NCI-H1048 (cell line): ENCODE measurements at regions not wholly inside any gene's neighbourhood (a gene's known extent, or its start where the extent isn't known, plus 50 kb on each side); places are given as distances from the start of the nearest gene placed in this dataset.
"Not testable (repeated sequence)": the region's sequence is repeated elsewhere in the genome, so short reads cannot be mapped to it uniquely, and the experiment has no call there.

Experiments used
- DNase-seq: peaks from one replicate; lab custom pipeline; 2025; lab: John Stamatoyannopoulos, UW

DNA sequence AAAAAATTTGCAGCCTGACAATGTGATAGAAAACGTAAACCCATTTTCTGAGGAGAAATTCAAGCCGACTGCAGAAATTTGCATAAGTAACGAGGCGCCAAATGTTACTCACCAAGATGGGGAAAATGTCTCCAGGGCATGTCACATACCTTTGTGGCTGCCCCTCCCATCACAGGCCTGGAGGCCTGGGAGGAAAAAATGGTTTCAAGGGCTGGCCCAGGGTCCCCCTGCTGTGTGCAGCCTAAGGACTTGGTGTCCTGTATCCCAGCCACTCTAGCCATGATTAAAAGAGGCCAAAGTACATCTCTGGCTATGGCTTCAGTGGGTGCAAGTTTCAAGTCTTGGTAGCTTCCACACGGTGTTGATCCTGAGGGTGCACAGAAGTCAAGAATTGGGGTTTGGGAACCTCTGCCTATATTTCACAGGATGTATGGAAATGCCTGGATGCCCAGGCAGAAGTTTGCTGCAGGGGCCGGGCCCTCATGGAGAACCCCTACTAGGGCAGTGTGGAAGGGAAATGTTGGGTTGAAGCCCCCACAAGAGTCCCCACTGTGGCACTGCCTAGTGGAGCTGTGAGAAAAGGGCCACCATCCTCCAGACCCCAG lies 1842.3 kb downstream of the PCDH9 start:
- no peak for DNase-seq

DNA sequence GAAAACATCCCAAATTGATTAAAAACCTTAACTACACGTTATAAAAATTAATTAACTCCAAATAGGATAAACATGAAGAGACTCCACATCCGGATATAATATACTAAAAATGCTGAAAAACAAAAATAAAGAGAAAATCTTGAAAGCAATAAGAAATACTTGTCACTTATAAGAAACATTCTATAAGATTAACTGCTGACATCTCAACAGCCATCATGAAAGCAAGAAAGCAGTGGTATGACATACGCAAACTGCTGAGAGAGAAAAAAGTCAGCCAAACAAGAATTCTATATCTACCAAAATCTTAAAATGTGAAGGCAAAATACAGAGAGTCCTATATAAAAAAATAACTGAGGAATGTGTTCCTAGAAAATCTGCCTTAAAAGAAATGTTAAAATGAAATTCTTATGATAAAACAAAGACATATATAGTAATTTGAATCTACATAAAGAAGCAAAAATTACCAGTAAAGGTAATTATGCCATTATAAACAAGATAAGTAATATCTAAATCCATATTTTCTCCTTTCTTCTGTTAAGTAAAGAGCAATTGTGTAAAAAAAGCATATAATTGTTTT lies 1851.1 kb downstream of the PCDH9 start:
- DNase-seq: no peak

DNA sequence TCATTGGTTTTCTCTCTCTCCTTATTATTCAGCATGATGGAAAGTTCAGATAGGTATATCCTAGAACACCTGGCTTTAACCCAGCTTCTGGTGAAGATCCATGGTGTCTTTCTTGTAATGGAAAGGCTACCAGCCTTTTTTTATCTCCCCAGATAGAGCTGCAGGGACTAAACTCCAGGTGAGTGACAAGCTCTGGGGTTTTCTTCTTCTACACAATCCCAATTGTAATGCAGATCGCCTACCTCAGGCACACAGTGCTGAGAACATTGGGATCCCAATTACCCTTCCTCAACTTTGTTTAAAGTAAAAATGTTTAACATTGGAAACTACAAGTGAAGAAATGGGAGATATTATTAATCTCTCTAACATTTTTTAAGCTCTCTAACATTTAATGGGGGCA lies 1851.7 kb downstream of the PCDH9 start:
- no peak for DNase-seq

DNA sequence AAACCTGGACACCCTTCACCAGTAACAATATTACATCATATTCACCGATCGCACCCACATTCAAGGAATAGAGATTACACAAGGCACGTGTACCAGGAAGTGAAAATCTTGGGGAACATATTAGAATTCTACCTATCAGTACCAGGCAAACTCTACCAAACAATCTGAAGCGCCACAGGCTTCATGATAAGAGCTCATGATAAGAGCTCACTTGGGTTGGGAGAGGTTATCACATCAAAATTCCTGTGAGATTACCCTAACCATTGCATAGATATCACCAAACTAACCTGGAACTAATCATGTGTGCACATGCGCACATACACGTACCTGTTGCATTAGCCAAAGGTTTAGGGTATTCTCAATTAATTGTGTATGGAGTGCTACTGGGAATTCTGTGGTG lies 1861.3 kb downstream of the PCDH9 start:
- DNase-seq: no peak

DNA sequence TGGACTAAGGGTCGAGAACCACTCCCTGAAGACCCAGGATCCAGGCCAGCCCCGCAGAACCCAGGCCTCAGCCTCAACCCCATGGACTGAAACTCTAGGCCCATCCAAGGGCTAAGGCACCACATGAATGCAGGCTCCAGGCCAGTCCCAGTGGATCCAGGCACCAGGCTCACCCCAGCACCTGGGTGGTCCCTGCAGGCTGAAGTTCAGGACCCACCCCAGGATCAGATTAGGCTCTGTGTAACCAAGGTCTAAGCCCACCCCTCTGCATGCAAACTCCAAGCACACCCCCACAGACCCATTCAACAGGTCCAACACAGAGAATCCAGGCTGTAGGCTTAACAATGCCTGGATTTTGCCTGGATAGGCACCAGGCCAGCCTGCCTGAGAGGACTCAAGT lies 1876.2 kb downstream of the PCDH9 start:
- DNase-seq: no peak

DNA sequence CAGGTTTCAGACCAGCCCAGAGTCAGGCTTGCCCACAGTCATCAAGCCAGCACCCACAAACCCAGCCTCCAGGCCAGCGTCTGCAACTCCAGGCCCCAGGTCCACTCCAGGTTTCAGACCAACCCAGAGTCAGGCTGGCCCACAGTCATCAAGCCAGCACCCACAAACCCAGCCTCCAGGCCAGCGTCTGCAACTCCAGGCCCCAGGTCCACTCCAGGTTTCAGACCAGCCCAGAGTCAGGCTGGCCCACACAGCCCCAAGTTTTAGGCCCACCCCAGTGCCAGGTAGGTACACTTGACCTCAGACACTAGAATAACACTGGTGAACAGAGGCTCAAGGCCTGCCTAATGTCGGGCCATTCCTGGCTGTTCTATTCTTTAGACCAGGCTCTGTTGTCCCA lies 1877.0 kb downstream of the PCDH9 start:
- not testable (repeated sequence) for DNase-seq

DNA sequence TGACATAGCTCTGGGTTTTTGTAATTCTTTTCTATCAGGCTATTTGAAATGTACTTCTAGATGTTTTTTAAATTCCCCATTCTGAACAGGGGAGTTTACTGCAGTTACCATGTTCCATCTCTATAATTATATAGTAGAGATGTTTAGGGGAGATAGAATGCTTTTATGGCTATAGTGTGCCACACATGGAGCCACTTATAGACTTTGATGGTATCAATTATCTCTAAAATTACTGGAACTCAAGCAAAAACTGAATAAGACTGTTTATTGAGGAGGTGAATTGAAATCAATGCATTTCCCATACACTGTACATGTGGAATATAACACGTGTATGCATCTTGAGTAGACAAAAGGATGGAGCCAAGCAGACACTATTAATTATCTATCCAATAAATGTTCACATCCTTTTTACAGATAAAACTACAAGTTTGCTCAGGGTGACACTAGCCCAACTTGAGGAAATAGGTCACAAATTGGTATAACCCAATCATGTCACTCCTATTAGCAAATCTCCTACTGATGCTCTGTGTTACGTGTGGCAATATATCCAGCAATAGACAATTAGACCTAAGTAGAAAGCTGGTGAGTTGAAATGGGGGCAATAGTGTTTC lies 1882.6 kb downstream of the PCDH9 start:
- no peak for DNase-seq

DNA sequence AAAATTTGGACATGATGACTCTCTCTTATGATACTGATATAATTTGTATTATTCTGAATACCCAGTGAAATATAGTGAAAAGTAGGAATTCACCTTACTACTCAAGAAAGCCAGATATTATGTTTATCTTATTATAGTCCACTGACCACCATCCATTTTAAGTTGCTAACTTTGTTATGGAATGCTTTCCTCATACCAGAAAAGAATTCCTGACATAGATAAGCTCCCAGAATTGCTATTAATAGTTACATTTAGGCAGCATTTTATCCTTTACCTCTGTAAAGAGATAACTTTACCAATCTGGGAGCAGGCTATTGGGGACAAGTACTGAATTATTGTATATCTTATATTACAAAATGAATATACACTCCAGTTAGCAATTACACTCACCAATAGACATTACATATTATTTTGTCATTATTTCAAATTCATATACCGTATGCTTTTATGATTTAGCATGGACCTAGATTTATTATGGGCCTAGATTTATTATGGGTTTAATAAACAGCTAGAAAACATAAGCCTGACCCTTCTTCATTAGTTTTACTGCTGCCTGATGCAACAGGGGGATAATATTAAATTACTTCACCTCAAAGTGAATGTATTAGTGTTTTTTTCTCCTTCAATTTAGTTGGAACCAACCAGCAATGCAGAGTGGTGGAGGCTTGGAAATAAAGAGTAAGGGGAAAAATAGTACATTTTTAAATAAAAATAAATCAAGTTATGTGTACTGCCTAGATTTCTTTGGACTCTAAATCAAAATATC lies 1886.1 kb downstream of the PCDH9 start:
- DNase-seq: no peak

DNA sequence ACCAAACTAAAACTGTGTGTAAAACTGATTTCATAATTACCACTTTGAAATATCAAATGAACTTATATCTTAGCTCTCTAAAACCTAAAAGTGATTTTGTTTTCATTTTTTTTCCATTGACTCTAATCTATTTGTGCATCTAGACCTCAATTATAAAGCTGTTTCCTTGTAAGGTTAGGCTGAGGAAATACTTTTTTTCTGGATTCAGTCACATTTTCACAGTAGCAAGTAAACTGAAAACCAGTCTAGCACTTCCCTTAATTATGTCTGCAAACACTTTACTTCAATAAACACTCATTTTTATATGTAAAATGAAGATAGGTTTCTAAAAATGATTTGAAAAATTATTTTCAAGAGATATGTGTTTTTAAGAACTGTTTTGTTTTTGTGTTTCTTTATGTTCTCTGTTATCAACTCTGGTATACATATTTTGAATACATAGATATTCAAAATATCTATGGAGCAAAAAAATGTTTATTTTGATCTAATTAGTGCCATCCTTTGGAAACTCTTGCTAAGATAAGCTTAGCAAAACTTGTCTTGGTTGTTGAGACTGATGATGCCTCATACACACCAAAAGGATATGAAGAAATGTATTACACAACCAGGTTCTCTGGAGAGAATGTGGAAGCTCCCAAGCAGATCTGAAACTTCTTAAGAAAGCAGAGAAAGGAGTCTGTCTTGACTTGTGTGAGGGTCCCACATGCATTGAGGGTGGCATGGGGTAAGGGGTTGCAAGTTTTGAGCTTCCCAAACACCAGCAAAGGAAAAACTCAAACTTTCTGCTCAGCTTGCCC lies 1887.4 kb downstream of the PCDH9 start:
- DNase-seq: no peak

DNA sequence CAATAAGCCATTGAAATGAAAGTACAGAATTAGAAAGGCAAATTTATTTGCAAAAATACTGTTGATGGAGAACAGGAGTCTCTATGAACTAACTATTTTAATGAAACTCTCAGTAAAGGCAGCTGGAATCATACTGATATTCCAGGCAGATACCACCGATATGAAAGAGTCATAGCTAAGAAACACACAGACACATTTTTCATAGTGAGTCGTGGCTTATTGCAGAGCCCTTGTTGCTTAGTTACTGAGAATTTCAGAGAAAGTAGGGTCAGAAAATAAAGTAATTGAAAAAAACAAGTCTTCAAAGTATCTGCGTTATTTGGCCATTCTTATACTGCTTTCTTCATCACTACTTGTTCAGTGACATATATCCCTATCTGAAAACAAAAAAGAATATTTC lies 1890.9 kb downstream of the PCDH9 start:
- no peak for DNase-seq

DNA sequence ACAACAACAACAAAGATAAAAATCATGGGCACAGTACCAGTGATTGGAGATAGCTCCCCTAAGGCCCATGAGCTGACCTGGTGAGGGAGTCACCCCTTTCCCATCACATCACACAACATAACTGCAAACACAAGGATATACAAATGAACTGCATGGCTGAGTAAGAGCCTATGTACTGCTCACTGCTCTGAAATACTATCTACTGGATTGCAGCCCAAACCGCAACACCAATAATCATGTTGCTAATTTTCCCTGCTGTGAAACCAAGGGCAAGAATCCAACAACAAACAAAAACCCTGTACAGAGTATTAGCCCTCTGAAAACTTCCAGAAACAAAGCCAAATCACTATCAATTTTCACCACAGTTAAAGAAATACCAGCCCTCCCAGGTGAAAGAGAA lies 1893.2 kb downstream of the PCDH9 start:
- no peak for DNase-seq

DNA sequence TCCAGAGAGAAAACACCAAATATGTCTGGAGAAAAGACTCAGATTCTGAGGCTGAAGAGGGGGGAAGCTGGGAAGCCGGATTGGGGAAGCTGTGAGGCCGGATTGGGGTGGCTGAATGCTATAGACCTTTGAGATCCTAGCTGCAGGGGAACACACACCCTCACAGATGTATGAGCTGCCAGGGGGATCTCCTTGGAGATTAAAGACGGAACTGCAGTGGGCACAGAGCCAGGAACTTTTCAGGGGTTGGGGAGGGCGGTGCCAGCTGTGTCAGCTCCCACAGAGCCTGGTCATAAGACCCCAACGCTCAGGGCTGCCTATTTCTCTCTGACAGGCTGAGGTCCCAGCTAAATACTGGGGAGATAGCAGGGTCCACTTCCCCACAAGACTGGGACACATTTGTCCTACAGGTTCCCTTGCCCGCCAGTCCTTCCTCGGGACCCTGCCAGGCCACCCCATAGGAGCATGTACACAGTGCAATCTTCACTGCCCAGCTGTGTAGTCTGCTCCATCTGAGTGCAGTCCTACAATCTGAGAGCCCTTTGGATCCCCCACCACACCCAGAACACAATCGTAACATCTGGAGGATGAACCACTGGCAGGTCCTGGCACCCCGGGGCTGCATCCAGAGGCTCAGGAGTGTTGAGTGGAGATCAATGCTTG lies 1893.9 kb downstream of the PCDH9 start:
- no peak for DNase-seq

DNA sequence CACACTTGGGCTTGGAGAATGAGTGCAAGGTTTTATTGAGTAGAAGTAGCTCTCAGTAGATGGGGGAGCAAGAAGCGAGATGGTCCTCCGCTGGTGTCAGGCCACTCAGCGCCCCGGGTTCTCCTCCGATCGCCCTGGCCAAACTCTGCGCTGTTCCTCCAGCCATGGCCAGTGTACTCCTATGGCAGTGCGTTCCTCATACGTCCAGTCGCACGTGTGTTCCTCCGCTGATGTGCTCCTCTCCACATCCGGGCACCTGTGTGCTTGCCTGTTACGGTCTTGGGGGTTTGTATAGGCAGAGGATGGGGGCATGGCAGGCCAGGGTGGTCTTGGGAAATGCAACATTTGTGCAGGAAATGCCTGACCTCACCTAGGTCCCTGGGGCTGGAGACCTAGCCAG lies 1899.4 kb downstream of the PCDH9 start:
- DNase-seq: no peak

DNA sequence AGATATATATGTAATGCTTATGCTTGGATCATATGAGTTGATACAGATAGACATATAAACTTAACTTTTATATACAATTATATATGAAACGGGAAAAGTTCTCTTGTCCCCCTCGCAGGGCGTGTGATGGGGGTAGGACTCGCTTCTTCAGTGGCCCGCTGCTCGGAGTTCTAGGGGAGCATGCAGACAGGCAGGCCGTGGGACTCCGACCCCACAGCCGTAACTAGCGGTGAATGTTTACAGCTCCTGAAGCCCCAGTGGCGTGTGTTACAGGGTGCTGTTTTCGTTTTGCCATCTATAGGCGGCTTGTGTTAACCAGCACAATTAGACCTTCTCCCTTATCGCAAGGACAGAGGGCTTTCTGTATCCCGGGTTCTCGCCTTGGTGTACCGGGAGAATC lies 1899.8 kb downstream of the PCDH9 start:
- DNase-seq: no peak

DNA sequence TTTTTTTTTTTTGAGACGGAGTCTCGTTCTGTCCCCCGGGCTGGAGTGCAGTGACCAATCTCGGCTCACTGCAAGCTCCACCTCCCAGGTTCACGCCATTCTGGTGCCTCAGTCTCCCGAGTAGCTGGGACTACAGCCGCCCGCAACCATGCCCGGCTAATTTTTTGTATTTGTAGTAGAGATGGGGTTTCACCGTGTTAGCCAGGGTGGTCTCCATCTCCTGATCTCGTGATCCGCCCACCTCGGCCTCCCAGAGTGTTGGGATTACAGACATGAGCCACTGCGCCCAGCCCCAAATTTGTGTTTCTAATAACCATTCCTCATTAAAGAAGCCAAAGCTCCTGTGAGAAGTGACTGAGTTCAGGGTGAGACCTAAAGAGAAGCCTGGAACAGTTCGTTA lies 1906.9 kb downstream of the PCDH9 start:
- DNase-seq: not testable (repeated sequence)

DNA sequence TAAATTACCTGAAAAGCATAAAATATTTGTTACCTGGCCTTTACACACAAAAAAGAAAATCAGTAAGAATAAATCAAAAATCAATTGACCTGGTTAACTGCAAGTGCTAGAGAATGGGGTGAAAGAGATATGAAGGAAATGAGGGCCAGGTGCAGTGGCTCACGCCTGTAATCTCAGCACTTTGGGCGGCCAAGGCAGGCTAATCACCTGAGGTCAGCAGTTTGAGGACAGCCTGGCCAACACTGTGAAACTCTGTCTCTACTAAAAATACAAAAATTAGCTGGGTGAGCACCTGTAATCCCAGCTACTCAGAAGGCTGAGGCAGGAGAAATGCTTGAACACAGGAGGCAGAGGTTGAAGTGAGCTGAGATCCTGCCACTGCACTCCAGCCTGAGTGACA lies 1908.7 kb downstream of the PCDH9 start:
- not testable (repeated sequence) for DNase-seq

DNA sequence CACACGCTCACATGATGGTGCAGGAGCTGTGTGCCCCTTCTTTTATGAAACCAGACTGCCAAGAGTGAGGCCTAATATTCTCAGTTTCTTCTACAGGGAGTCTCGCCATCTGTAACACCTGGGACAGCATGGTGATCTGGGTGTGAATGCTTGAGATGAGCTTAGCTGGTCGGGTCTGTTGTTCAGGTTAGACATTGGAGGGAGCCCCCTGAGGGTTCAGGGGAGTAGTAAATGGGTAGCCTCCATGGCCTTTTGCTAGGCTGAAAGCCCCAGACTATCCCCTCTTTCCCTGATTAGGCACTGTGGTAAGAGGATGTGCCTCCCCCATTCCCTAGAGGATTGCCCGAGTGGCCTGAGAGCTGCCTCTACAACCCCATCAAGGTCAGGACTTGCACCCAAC lies 1916.1 kb downstream of the PCDH9 start:
- no peak for DNase-seq

DNA sequence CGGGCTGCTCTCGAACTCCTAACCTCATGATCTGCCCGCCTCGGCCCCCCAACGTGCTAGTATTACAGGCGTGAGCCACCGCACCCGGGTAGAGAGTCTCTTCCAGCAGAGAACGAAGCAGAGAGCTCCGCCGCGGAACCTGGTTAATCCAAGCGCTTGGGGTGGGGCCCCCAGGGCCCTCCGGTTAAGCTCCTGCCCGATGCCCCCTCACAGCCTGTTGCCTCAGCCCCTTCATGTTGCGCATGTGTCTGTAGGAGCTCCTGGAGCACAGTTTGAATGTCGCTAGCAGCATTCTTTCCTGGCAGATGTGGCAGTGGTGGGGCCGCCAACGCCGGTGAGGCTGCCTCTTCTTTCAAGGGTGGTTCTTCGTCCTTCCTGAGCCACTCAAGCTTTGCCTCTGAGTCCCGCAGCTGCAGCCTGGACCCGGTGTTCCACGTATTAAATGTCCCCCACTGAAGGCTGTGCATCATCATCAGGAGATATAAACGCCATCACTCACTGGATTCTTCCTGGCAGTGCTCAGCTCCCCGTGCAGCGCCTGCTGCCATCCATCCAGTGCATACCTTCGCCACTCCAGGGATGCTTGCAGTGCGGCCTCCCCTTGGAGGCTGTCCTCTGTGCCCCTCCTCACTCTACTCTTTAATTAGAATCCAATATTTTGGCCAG lies 1919.3 kb downstream of the PCDH9 start:
- no peak for DNase-seq

DNA sequence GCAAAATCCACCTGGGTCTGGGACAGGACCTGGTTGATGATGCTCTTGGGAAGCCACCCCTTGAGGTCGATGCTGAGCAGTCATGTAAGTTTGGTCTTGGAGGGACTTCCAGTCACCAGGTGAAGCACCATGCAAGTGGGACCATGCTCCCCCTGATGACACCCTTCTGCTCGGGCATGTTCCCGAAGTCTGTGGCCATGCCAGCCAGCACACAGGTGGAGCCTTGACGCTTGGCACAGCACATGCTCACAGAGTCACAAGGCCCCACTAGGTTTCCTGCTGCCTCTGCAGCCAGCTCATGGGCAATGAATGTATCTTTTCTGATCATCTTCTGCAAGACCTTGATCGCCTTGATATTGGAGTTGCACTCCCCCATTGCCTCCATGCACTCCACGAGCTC lies 1920.2 kb downstream of the PCDH9 start:
- DNase-seq: no peak

DNA sequence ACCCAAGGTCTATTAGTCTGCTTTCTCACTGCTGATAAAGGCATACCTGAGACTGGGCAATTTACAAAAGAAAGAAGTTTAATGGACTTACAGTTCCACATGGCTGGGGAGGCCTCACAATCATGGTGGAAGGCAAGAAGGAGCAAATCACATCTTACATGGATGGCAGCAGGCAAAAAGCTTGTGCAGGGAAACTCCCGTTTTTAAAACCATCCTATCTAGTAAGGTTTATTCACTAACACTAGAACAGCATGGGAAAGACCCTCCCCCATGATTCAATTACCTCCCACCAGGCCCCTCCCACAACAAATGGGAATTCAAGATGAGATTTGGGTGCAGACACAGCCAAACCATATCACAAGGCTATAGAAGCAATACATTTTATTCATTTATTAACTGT lies 1921.4 kb downstream of the PCDH9 start:
- not testable (repeated sequence) for DNase-seq

DNA sequence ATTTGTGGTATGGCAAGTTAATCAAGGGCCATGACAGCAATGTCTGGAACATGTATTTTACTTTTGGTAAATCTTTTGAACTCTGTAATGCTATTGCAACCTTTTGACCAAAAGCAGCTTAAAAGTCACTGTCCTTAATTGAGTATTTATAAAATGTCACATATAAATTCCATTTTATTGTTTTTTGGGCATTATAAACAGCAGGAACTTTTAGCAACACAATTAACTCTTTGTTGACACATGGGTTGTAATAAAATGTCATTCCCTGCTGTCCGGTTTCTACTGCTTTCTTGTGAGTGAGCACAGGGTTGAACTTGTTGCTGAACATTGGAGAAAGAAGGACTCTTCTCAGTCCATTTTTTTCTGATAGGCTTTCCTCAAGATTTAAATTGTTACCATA lies 1923.1 kb downstream of the PCDH9 start:
- DNase-seq: no peak
